ENCODE measurements at regions not wholly inside any gene's neighbourhood (a gene's known extent, or its start where the extent isn't known, plus 50 kb on each side); places are given as distances from the start of the nearest gene placed in this dataset.

GRCh38 chr6:47977314-47977713 is 133.7 kb downstream of the PTCHD4 start:
- no peak for DNase-seq (ENCODE audit: low read depth)
- no peak for TF ChIP-seq CTCF (IDR thresholded peaks at IDR 0.05; ENCODE audit: insufficient read depth, low read depth, low read length, missing control alignments)
- H3K4me3 ChIP-seq (ENCODE audit: low read depth, low read length): no peak overlapping the region

GRCh38 chr6:47974106-47974505 is 136.9 kb downstream of the PTCHD4 start:
- no peak for TF ChIP-seq CTCF (IDR thresholded peaks at IDR 0.05; ENCODE audit: insufficient read depth, low read depth, low read length, missing control alignments)
- no peak overlapping the region for H3K4me3 ChIP-seq (ENCODE audit: low read depth, low read length)
- no peak for DNase-seq (ENCODE audit: low read depth)

- no peak for TF ChIP-seq CTCF (IDR thresholded peaks at IDR 0.05; ENCODE audit: insufficient read depth, low read depth, low read length, missing control alignments)
Observed at GRCh38 chr6:47970826-47971225, 140.2 kb downstream of the PTCHD4 start.

GRCh38 chr6:47967843-47968242 is 143.2 kb downstream of the PTCHD4 start:
- no peak for TF ChIP-seq CTCF (IDR thresholded peaks at IDR 0.05; ENCODE audit: insufficient read depth, low read depth, low read length, missing control alignments)
- peak; percentile 4 for DNase-seq (ENCODE audit: low read depth)
- no peak overlapping the region for H3K4me3 ChIP-seq (ENCODE audit: low read depth, low read length)

More at GRCh38 chr6:47970826-47971225, 140.2 kb downstream of the PTCHD4 start:
- no peak overlapping the region for H3K4me3 ChIP-seq (ENCODE audit: low read depth, low read length)
- no peak for DNase-seq (ENCODE audit: low read depth)

GRCh38 chr6:47964969-47965368 is 146.0 kb downstream of the PTCHD4 start:
- no peak overlapping the region for H3K4me3 ChIP-seq (ENCODE audit: low read depth, low read length)
- no peak for TF ChIP-seq CTCF (IDR thresholded peaks at IDR 0.05; ENCODE audit: insufficient read depth, low read depth, low read length, missing control alignments)
- no peak for DNase-seq (ENCODE audit: low read depth)

- H3K4me3 ChIP-seq (ENCODE audit: low read depth, low read length): no peak overlapping the region
- TF ChIP-seq CTCF (IDR thresholded peaks at IDR 0.05; ENCODE audit: insufficient read depth, low read depth, low read length, missing control alignments): no peak
- no peak for DNase-seq (ENCODE audit: low read depth)
Observed at GRCh38 chr6:47952640-47953039, 158.4 kb downstream of the PTCHD4 start.

- no peak for DNase-seq (ENCODE audit: low read depth)
- no peak overlapping the region for H3K4me3 ChIP-seq (ENCODE audit: low read depth, low read length)
- no peak for TF ChIP-seq CTCF (IDR thresholded peaks at IDR 0.05; ENCODE audit: insufficient read depth, low read depth, low read length, missing control alignments)
Observed at GRCh38 chr6:47944846-47945245, 163.0 kb downstream of the OPN5 start.

All from GM12865 (cell line).